HG02885 (cell line): ENCODE measurements at regions not wholly inside any gene's neighbourhood (a gene's known extent, or its start where the extent isn't known, plus 50 kb on each side); places are given as distances from the start of the nearest gene placed in this dataset.
"Not testable (repeated sequence)": the region's sequence is repeated elsewhere in the genome, so short reads cannot be mapped to it uniquely, and the experiment has no call there.

Experiments used
- ATAC-seq: cut with Tn5 transposase; IDR thresholded peaks from one replicate; pipeline ENCODE4 v1.9.1; 2021; ENCODE audit warnings: mild to moderate bottlenecking; ENCODE audit not compliant: unreplicated experiment, poor library complexity

GRCh38 chr10:61024151-61024855 is 80.3 kb upstream of the RHOBTB1 start:
- ATAC-seq: no peak

- no peak for ATAC-seq
These were observed 79.1 kb upstream of the RHOBTB1 start for GRCh38 chr10:61023053-61023452.

GRCh38 chr10:61021926-61022325 is 77.9 kb upstream of the RHOBTB1 start:
- ATAC-seq: no peak

DNA sequence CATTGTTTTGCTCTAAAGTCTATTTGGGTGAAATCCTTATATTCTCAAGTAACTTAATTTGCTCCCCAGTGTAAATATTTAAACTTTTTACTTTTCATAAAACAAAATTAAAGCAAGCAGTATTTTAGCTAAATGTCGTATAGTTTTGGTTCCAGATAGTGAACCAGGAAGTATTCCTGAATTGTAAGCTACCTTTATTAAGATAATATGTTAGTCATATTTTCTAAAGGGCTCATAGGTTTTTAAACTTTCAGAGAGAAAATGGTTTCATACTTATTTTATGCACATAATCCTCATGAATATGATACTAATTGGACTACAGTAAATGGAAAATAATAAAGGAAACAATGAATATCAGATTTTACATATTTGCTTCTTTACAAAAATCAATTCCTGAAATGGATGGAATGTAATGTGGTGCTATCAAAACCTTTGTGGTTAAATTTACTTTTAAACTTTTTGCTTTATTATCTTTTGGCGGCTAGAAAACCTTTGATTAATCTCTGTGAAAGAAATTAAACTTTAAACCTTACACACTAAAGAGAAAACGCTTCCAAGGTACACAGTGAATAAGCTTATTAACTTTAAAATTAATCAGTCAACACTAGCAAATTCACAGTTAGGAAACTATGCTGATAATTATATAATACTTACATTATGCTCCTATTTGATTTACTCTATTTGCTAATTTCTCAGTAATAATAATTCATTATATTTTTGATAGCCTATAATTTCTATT is 76.6 kb upstream of the RHOBTB1 start:
- no peak for ATAC-seq

DNA sequence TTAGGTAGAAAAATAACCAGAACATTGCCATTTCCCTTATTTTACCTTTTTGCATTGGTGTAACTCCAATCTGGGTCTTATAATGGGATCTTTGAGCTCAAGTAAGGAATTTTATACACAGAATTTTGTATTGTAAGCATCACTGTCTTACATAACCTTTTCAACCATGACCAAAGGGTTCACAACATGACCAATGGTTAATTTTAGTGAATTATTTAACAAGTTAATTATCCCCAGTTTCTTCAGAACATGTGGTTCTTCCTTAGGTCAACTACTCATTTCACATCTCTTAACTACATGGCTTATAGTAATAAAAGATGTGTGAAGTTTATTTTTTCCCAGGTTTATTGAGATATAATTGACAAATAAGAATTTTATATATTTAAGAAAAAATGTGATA is 74.2 kb upstream of the RHOBTB1 start:
- no peak for ATAC-seq

DNA sequence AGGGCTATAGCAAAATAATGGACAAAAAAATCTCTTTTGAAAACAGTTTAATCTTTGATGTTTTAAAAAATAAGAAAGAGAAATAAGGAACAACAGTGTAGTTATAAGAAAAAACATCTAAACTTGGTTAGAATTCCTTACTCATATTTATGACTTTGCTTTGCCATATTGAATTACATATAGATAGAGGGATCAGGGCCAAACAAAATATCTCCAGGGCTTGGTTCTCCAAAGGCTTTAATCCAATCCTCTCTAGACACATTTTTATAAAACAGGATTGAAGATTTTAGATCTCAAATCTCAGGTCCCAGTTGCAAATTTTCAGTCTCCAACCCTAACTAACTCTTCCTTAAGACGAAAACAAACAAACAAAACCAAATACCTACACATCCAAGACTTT is 72.6 kb upstream of the RHOBTB1 start:
- ATAC-seq: no peak

DNA sequence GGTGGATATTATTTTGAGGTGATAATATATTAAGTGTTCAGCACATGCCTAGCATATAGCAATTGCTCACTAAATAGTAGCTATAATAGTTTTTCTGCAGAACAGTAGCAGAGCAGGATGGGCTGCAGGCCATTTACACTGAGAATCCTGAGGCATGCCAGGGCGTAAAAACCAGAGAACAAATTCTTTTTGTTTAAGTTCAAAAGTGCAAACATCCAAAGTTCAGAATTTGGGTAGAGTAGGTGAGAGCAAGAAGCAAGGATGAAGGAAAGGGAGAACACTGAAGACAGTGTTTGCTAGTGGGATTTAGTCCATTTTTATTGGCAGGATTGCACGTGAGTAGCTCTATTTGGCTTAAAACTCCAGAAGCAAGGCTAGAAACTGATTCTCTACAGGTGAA is 72.0 kb upstream of the RHOBTB1 start:
- ATAC-seq: no peak

DNA sequence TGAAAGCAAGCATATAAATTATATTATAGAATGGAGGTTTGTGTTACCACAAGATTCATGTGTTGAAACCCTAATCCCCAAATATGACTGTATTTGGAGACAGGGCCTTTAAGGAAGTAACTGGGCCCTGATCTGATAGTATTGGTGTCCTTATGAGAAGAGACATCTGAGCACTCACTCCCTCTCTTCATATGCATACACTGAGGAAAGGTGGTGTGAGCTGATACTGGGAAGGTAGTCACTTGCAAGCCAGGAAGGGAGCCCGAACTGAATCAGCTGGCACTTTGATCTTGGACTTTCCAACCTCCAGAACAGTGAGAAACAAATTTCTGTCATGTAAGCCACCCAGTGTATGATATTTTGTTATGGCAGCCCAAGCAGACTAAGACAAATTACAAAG is 66.9 kb upstream of the RHOBTB1 start:
- no peak for ATAC-seq

DNA sequence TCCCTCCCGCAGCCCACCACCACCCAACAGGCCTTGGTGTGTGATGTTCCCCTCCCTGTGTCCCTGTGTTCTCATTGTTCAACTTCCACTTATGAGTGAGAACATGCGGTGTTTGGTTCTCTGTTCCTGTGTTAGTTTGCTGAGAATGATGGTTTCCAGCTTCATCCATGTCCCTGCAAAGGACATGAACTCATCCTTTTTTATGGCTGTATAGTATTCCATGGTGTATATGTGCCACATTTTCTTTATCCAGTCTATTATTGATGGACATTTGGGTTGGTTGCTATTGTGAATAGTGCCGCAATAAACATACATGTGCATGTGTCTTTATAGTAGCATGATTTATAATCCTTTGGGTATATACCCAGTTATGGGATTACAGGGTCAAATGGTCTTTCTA is 59.1 kb upstream of the RHOBTB1 start:
- not testable (repeated sequence) for ATAC-seq

DNA sequence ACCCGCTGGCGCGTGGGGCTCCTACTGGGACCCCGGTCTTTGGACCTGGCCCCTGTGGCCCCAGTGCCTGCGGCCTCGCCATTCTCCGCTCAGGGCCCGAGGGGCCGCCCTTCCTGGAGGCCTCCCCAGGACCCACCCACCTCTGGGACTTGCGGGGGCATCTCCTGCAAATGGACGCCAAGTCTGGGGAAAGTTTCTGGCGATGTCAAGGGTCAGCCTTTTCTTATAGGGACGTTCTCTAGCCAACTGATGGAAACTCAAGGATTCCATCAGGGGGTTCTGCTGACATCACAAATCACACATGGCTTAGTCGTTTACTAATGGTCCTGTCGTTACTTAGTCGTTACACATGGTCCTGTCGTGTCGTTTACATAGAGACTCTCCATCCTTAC is 57.7 kb upstream of the RHOBTB1 start:
- no peak for ATAC-seq

DNA sequence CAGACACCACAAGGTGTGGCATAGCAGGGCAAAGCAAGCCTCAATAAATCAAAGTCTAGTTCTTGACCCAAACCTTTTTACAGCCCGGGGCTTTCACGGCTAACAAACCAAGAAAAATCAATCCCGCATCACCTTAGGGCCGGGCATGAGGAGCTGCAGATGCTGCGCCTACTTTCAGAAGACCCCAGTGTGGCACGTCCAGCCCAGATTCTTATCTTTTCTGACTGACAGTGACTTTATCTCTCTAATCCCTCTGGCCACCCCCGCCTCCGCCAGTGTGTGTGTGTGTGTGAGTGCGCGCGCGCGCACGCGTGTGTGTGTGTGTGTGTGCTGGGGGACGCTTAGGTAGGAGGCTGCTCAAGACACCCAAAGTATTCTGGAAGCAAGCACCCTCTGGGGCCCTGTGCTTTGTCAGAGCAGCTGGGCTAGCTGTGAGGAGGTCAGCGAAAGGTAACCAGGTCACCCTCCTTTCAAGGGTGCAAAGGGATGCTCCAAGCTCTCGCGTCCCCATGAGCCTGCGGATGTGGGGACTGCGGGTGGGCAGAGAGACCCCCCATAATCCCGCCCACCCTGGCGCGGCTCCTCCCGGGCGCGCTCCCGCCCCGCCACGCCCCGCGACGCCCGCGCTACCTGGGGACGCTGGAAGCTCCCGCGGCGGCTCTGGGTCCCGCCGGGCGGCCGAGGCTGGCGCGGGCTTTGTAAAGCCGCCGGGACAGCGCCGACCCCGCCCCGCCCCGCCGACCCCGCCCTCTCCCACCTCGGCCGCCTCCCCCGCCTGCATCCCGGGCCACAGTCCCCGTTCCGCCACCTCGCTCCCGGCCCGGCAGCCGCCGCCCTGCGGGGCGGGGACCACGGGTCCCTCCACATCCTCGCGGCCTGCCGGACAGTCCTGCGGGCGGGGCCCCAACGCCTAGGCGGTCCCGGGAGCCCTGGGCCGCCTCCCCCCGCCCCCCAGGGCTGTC is 57.1 kb upstream of the RHOBTB1 start:
- no peak for ATAC-seq

GRCh38 chr10:60998932-60999331 is 54.9 kb upstream of the RHOBTB1 start:
- no peak for ATAC-seq

GRCh38 chr10:60994128-60994527 is 50.1 kb upstream of the RHOBTB1 start:
- ATAC-seq: no peak
